ENCODE measurements at regions not wholly inside any gene's neighbourhood (a gene's known extent, or its start where the extent isn't known, plus 50 kb on each side); places are given as distances from the start of the nearest gene placed in this dataset.
"Not testable (repeated sequence)": the region's sequence is repeated elsewhere in the genome, so short reads cannot be mapped to it uniquely, and the experiment has no call there.

DNA sequence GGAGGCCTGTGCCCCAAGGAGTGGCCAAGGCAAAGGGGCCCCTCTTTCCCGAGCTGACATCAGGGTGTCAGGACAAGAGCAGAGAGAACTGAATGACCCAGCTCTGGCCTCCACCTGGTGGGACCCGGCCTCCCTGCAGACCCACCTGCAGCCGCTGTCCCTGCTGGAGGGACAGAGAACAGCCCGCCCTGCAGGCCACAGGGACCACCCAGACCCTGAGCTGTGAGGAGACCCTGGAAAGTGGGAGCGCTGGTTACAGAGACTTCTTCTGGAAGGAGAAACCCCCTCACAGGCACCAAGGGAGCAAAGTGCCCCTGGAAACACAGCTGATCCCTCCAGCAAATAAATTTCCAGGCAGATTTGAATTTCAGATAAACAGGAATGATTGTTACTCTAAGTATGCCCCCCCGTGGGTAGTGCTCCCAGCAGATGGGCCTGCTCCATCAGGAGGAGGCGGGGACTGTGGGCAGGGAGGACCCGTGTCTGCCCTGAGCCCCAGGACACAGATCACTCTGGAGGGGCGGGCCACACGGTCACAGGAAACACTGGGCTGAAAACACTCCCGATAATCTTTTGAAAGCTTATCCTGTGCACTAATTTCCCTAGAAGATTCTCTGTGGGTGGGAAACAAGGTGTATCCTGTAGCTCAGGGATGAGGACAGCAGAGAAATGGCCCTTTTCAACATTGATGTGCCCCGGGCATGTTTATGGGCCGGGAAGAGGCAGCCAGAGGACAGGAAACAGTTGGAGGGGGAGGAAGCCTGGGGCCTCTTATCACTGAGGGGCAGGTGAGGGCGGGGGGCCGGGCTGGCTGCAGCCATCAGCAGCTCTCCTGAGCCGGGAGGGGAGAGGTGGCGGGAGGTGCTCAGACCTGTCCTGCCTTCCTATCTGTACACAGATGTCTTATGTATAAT lies 276.0 kb downstream of the ADGRD1 start:
- DNase-seq (ENCODE audit: low spot score): no peak

DNA sequence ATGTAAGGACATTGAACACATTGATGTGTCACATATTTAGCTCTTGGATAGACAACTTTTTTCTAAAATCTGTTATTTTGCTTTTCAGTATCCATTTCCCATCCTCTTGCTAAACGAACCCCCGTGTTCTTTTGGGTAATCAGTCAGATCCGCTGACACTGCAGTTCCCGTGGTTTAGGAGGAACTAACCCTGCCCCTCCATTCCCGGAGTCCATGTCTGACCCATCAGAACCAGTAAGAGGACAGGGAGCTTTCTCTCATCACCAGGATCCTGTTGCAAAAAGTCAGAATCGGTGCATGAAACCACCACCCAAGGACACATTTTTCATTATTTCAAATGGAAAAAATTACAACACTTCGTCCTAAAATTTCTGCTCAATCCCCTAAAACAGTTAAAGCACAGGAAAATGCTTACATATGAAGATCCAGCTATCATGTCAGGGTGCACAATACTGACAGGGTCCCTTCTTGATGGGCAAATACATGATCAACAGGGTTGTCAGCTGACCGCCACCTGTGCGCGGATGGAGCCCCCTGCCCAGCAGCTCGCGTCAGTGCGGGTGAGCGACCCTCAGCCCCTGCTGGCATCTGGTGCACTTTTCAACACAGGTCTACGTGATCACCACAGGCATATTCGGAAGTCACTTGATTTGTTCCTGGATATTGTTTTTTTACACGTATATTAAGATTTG lies 276.8 kb downstream of the ADGRD1 start:
- no peak for DNase-seq (ENCODE audit: low spot score)

DNA sequence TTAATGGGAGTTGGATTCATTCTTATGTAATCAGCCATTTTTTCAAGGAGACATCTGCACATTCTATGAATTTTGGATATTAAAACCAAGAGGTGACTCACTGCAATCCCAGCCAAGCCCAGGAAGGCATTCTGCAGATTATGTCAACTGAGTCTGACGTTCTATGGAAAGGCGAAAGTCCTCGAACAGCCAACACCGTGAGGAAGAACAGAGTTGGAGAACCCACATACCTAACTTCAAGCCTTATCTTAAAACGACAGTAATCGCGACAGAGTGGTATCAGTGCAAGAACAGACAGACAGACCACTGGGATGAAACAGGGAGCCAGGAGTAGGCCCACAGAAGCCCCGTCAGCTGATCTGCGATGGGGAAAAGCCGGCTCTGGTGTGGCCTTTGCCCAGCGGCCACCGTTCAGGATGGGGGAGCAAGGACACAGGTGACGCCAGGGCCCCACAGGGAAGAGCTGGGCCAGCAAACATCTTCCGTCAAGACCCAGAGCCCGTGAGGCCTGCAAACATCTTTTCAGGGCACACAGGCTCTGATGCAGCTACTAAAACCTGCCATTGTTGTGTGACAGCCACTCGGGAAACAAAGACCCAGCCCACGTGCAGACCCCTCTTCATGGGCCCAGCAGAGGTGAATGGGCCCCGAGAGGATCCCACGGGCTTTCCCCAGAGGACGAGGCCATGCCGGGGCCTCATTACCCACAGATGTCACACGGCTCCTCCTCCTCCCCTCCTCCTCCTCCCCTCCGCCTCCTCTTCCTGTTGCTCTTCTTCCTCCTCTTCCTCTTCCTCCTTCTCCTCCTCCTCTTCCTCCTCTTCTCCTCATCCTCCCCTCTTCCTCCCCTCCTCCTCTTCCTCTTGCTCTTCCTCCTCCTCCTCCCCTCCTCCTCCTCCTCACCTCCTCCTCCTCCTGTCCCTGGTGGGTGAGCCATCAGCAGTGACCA lies 277.6 kb downstream of the ADGRD1 start:
- DNase-seq (ENCODE audit: low spot score): no peak

DNA sequence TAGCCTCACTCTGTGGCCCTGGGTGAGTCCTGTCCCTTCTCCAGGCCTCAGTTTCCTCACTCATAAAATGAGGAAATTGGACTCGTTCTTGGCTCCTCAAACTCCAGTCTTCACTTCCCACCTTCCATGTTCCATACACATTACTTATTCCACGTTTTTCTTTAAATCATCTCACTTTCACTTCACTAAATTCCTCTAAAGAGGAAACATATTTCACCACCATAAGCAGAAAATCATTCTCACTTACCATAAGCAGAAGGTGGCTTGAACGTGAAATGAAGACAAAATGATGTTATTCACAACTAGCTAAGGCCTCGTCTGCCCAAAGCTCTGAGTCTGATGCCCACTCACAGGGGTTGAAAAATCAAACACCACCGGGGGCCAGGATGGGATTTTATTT lies 278.3 kb downstream of the ADGRD1 start:
- DNase-seq (ENCODE audit: low spot score): no peak

DNA sequence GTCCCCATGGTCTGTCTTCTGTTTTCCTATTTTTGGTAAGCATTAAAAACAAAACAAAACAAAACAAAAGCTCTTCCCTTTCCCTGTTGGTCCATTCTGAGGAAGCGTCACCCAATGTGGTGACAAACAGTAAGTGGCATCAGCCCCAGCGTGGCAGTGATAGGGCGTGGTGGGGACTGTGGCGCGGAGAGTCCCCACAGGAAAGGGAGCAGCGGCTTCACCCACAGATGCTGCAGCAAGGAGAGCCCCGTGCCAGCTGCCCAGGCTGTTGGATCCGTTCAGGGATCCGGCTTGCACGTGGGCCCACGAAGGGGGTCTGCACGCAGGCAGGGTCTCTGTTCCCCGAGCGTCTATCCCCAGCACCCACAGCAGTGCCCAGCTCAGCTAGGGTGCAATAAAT lies 279.2 kb downstream of the ADGRD1 start:
- not testable (repeated sequence) for DNase-seq (ENCODE audit: low spot score)

DNA sequence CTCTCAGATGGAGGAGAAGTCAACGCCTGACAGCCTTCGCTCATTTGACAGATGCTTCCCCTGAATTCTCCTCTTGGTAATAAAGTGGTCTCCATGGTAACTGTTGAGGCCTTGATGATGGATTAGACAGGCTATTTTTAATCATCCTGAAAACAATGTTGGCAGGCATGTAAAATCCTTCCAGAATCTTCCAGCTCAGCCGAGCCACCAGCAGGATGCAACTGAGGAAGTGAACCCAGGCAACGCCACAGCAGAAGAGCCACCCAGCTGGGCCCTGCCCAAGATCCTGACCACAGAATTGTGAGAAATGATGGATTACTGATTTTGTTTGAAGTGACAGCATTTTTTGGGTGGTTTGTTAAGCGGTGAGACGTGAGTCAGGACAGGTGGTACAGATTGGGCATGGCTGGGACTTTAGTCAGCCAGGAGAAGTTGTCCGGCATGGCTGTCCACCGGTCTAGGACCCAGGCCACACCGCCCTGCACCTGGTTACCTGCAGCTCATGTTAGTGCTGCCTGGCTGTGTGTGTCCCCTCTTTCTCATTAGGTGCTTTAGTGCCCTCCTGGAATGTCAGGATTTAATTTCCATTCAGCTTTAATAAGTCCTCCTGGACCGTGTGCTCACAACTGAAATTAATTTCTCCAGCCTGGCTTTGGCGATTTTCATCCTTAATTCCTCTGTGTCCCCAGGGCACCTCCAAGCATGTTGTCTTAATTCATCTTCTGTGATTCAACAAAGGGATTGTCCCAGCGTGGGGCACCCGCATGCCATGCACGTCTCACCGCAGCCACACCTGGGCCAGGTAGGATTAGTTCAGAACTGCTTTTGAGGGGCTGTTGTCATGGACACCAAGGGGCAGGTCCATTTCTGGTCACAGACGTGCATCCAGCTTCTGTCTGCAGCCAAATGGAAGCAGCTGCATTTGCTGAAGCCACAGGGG lies 280.4 kb downstream of the ADGRD1 start:
- not testable (repeated sequence) for DNase-seq (ENCODE audit: low spot score)

DNA sequence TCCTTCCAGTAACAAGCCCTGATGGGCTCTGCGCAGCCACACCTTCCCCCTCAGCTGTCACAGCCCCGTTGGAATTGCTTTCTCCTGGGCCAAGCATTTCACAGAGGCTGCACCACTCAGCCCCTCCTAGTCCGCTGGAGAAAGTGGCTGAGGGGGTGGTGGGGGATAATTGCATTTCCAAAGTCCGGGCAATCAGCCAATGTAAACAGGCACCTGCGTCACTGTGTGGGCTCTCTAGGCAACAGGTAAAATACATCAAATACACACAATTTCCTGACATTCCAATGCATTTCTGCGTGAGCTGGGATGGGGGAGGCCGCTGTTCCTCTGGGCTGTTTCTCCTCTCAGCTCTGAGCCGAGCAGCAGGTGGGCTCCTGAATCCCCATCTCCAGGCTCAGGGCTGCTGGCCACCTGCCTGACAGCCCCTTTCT lies 281.1 kb downstream of the ADGRD1 start:
- not testable (repeated sequence) for DNase-seq (ENCODE audit: low spot score)

DNA sequence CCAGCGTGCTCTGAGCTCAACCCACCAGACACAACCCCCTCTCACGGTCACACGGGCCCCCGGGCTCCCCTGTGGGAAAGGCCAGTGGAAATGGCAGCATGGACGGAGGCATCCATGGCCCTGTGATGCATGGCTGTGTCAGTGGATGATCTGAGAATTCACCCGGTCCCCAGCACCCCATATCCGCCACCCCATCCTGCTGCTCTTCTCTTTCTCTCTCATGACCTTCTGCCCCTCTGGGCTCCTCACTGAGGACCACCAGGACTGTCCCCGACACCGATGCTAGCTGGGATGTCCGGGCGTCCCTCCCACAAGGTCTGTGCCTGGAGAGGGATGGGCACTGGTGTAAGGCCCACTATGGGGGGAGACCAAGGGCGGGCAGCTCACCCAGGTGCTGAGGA lies 282.2 kb downstream of the ADGRD1 start:
- DNase-seq (ENCODE audit: low spot score): no peak

DNA sequence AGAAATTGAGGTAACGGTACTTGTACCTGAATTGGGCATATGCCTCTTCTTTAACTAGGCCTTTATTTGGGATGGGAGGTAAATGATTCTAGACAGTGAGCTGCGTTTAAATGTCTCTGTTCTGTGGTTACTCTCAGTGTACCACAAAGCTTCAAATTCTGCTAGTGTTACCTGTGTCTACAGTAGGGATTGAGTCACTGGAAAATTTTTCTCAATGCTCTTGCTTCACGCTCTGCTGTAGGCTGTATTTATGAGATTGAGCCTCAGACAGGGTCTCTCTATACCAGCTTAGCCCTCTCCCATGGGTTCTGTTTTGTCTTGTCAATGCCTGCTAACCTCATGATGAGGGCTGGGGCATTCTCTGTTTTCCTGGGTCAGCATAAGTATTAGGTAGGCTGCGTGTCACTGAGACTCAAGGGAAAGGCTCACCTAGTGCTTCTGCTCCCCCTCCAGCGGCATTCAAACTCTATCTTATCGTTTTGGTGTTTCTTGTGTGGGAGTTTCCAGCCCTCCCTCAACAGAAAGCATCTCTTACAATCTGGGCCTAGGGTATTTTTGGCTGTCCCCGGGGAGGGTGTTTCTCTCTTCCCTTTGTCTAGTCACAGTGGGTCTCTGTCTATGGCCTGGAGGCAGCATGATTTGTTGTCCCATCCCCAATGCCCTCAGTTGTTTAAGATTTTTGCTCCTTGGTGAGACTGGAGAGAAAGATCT lies 285.8 kb downstream of the ADGRD1 start:
- DNase-seq (ENCODE audit: low spot score): no peak

DNA sequence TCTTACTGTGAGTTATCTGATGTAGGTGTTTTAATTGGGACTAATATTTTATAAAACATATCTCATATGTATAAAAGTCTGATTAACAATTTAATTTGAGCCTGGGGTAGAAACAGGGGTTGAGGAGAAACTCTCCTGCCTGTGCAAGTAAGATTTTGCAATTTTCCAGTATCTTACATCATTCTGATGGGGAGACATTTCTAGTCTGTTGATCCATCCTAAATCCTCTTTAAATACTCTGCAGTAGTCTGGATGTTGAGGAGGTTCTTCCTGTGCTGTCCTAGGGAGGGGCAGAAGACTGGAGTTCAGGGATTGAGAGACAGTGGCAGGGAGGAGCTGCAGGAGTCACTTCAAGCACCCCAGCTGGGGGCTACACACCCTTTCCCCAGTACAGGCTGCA lies 287.8 kb downstream of the ADGRD1 start:
- DNase-seq (ENCODE audit: low spot score): no peak

DNA sequence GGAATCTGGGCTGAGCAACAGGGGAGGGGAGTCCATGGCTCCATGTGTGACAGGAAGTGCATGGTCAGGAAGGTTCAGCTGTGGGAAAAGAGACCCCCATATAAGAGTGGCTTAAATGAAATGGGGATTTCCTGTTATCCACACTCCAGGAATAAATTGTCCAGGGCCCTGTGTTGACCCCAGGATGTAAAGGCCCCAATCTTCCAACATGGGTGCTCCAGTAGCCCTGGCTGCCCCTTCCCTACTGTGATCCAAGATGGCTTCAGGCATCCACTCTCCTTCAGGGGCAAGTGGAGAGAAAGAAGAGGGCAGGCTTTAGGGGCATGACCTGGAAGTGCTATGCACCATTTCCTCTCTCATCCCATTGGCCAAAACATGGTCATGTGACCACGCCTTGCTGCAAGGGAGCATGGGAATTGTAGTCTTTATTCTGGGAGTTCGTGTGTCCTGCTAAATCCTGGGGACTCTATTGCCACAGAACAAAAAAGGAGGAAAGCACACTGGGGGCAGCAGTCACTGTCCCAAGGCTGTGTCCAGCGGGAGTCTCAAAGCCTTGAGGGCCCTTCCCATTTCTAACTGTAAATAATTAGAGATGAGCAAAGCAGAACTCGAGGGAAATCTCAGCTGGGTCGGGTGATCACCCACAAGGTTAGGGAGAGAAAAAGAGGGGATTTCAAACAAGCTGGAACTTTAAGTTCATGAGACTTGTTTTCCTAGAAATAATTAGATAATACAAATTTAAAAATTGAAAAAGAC lies 289.2 kb downstream of the ADGRD1 start:
- DNase-seq (ENCODE audit: low spot score): no peak

DNA sequence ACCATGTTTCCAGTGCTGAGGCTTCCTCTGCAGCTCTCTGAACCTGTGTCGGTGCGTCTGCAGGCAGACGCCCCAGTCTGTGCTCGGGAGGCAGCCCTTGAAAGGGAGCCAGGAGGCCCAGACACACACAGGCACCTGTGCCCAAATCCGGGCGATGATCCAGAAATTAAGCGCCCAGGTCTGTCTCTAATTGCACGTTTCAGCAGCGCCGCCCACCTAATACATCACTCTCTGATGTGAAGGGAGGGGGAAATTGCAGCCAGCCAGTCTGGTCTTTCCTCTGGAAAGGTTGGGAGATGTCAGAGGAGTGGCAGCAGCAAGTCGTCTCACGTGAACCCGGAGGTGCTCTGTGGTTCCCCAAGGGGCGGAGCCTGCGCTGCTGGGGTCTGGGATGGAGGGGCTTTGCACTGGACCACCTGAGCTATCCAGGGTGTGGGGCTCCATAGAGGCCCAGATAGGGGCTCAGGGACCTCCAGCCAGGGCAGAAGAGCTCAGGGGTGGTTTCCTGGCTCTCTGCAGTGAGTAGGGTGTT lies 290.5 kb downstream of the ADGRD1 start:
- not testable (repeated sequence) for DNase-seq (ENCODE audit: low spot score)

DNA sequence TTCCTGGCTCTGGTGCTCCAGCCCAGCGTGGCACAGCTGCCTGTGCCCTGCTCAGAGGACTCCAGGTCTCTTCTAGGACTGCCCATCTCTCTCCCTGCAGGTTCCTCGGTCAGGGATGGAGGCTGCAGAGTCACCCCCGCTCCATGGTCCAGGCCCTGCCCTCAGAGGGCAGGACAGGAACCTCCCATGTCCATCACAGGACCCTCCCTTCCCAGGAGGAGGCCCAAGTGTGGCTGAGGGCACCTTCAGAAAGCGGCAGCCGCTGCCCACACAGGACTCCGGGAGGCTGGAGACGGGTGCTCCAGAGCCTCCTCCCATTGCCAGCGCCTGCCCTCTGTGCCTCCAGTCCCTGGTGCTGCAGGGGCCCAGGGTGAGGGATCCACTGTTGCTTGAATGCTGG lies 291.5 kb downstream of the ADGRD1 start:
- DNase-seq (ENCODE audit: low spot score): not testable (repeated sequence)

DNA sequence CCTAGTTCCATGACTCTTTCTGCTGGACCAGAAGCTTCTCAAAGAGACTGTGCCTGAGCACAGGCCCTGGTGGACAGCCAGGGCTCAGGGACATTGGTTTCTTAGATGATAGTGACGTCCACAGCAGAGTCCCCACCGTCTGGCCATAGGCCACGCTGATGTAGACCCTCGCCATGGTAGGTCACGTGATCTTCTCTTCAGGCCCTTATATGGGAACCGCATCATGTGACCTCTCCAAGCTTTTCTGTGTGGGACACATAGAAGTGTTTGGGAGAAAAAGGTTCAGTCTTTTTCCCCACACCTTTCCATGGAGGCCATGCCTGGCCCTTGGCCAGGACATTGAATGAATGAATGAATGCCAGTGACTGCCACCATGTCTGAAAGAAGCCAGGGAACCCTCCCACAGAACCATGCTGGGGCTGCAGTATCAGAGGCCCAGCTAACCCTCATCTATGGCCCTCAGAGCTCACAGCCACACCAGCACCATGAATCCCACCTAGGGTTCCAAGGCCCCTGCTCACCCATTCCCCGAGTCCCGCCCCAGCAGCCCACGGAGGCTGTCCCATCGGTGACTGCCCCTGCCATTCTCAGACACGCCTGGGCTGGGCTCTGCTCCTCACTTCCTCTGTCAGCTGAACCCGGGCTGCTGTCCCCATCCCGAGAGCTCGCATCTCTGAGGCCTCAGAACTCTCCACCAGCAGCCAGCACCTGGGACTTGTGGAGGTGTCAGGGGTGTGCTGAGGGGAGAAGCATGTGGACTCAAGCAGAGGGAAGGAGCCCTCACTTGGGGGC lies 292.1 kb downstream of the ADGRD1 start:
- DNase-seq (ENCODE audit: low spot score): no peak

DNA sequence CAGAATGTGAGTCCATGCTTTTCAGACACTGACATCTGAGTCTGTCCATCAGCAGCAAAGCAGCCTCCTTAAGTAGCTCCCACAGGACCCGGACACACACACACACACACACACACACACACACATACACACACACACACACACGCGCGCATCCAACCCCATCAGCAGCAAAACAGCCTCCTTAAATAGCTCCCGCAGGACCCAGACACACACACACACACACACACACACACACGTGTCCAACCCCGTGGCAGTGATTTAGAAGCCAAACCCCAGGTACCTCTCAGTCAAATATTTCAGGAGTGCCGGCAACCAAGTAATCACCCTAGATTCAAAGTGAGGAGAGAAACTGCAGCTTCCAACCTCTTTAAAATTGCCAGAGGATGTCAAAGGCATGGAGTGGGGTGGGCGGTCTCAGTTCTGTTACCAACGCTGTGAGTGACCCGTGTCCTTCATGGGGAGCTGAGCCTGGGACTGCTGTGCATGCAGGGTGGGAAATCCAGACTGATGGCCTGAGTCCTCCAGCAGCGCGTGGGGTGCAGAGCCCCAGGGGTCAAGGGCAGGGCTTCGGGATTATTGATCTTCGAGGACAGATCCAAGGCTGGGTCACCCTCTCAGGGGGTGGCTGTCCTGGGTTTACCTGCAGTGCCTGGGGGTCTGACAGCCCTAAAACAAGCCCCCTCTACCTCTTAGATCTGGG lies 293.5 kb downstream of the ADGRD1 start:
- not testable (repeated sequence) for DNase-seq (ENCODE audit: low spot score)

DNA sequence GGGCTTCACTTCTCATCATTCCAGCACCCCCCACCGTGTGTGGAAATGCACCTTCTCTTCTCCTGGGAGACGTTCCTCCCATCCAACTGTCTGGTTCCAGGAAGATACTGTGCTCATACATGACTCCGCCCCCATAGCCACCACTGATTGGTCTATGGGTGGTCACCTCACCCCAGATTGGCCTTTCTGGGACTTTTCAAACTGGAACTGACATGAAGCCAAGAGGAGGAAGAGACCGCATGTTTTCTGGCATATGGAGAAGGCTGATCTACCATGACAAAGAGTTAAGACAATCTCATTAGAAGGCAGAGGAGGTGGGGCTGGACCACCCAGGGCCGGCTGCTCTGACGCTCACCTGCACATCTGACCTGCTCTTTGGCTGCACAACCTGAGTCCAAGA lies 294.2 kb downstream of the ADGRD1 start:
- DNase-seq (ENCODE audit: low spot score): not testable (repeated sequence)

DNA sequence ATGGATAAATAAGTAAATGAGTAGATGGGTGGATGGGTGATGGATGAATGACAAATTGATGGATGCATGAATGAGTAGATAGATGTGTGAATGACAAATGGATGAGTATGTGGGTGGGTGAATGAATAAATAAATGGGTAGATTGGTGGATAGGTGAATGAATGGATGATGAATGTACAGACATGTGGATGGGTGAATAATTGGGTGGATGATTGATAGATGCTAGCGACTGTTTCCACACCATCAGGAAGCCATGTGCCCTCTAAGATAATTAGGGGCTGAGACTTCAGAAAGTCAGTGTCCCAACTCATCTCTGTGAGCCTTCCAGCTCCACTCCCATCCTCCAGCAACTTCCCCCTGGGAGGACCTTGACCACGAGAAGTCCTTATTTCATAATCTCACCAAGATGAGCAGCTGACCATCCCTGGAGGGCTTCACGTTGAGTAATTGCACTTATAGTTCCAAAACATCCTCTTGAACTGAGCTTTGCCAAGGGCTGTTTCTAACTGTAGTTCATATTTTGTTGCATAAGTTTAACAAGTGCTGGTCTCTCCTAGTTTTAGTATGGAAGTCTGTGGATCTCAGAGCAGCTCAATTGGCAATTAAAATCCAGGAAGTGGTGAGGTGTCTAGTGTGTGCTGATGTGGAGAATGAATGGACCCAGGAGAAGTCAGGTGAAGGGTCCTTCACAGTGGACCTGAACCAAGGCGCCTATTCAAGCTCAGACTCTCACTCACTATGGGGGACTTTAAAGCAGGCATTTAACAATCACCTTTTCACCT lies 295.7 kb downstream of the ADGRD1 start:
- no peak for DNase-seq (ENCODE audit: low spot score)

Data from HuH-7.5 (cell line).